ENCODE measurements at regions not wholly inside any gene's neighbourhood (a gene's known extent, or its start where the extent isn't known, plus 50 kb on each side); places are given as distances from the start of the nearest gene placed in this dataset.
A peak's percentile ranks its signal among the peaks of the same experiment; 100 is the strongest.

GRCh38 chr14:89658977-89659670 is 242.1 kb upstream of the FOXN3 start:
- Histone ChIP-seq H3K79me2 (ENCODE audit: control insufficient read depth, insufficient read depth, low read length) (no peaks in the 10 kb centered on the region), H3K4me2 (ENCODE audit: control insufficient read depth, insufficient read depth) (no peak overlapping the region), H3K9me3 (replicated peaks; ENCODE audit: control insufficient read depth, insufficient read depth, low read length) (peaks cover 2% of the 10 kb centered on the region; the same call in 2 of the 3 replicates), H3K4me3 (no peak overlapping the region), H3K27me3 (replicated peaks in 1 of 2; ENCODE audit: control insufficient read depth in 2 of 2, insufficient read depth in 2 of 2, low read length in 1 of 2) (no peaks in the 10 kb centered on the region), H2AFZ (ENCODE audit: control insufficient read depth, low read depth, low read length) (peak overlapping the region; percentile 42), H3K4me1 (ENCODE audit: control insufficient read depth, insufficient read depth, low read length) (no peaks in the 10 kb centered on the region), H4K20me1 (ENCODE audit: control insufficient read depth, insufficient read depth) (no peaks in the 10 kb centered on the region), H3K27ac (ENCODE audit: control insufficient read depth, insufficient read depth) (no peak overlapping the region), H3K36me3 (ENCODE audit: control insufficient read depth in 2 of 2, insufficient read depth in 2 of 2, low read length in 1 of 2) (no peaks in the 10 kb centered on the region), H3K9ac (ENCODE audit: control insufficient read depth, insufficient read depth, low read length) (no peak overlapping the region)
- DNase-seq (ENCODE audit: low read depth, low spot score), result no peak
- RAD21 ChIA-PET (ENCODE audit: unreplicated experiment), result interaction anchor here (0.5 to 1.0 kb wide), 2 partner anchors 70 to 452 kb away, joined by 3 read pairs; no protein-coding TSS in a partner anchor
- intact Hi-C loops (cut with micrococcal nuclease; ENCODE audit: unreplicated experiment), result no loop called here
- BruUV-seq (replicated peaks), result no TSS peak
- POLR2A ChIA-PET, result no interaction called here
- peak; percentile 61 for FAIRE-seq
- SMC1A ChIA-PET (ENCODE audit: uncharacterized antibody, unreplicated experiment), result interaction anchor here (0.7 to 1.4 kb wide), 3 partner anchors 11 to 15 kb away, joined by 3 to 5 read pairs (median 3); no protein-coding TSS in a partner anchor
- in situ Hi-C loops (cut with MboI), result no loop called here
- peak; percentile 30; the same call in 1 of the 3 replicates for ATAC-seq
- CTCF ChIA-PET, result no interaction called here
- WGBS (ENCODE audit: insufficient coverage, insufficient replicate concordance, low lambda C conversion rate, missing lambda C conversion rate), result 36% methylated on average over 7 of the region's 7 CpGs
- no peak for TF ChIP-seq MTA3 (IDR thresholded peaks at IDR 0.05; ENCODE audit: borderline replicate concordance, low read length)
- no peak for TF ChIP-seq BHLHE40 (IDR thresholded peaks at IDR 0.05; ENCODE audit: borderline replicate concordance in 1 of 2, low read depth in 2 of 2, low read length in 1 of 2)
- TF ChIP-seq NFXL1 (IDR thresholded peaks at IDR 0.05; ENCODE audit: borderline replicate concordance), result no peak
- no peak for TF ChIP-seq SP1 (IDR thresholded peaks at IDR 0.05; ENCODE audit: low read depth, low read length)
- TF ChIP-seq, protein P1, sequence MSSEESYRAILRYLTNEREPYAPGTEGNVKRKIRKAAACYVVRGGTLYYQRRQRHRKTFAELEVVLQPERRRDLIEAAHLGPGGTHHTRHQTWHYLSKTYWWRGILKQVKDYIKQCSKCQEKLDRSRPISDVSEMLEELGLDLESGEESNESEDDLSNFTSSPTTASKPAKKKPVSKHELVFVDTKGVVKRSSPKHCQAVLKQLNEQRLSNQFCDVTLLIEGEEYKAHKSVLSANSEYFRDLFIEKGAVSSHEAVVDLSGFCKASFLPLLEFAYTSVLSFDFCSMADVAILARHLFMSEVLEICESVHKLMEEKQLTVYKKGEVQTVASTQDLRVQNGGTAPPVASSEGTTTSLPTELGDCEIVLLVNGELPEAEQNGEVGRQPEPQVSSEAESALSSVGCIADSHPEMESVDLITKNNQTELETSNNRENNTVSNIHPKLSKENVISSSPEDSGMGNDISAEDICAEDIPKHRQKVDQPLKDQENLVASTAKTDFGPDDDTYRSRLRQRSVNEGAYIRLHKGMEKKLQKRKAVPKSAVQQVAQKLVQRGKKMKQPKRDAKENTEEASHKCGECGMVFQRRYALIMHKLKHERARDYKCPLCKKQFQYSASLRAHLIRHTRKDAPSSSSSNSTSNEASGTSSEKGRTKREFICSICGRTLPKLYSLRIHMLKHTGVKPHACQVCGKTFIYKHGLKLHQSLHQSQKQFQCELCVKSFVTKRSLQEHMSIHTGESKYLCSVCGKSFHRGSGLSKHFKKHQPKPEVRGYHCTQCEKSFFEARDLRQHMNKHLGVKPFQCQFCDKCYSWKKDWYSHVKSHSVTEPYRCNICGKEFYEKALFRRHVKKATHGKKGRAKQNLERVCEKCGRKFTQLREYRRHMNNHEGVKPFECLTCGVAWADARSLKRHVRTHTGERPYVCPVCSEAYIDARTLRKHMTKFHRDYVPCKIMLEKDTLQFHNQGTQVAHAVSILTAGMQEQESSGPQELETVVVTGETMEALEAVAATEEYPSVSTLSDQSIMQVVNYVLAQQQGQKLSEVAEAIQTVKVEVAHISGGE (CRISPR knock-in tag; IDR thresholded peaks at IDR 0.05), result no peak
- TF ChIP-seq IRF4 (IDR thresholded peaks at IDR 0.05; ENCODE audit: low read depth, low read length), result no peak
- no peak for TF ChIP-seq TBL1XR1 (IDR thresholded peaks at IDR 0.05; ENCODE audit: low read depth, low read length)
- TF ChIP-seq CREM (IDR thresholded peaks at IDR 0.05; ENCODE audit: low read depth), result no peak
- no peak for TF ChIP-seq SPI1 (IDR thresholded peaks at IDR 0.05; ENCODE audit: borderline replicate concordance, insufficient read depth, low read depth, low read length)
- no peak for TF ChIP-seq JUNB (IDR thresholded peaks at IDR 0.05)
- TF ChIP-seq SMARCA5 (IDR thresholded peaks at IDR 0.05), result no peak
- TF ChIP-seq, protein P2, sequence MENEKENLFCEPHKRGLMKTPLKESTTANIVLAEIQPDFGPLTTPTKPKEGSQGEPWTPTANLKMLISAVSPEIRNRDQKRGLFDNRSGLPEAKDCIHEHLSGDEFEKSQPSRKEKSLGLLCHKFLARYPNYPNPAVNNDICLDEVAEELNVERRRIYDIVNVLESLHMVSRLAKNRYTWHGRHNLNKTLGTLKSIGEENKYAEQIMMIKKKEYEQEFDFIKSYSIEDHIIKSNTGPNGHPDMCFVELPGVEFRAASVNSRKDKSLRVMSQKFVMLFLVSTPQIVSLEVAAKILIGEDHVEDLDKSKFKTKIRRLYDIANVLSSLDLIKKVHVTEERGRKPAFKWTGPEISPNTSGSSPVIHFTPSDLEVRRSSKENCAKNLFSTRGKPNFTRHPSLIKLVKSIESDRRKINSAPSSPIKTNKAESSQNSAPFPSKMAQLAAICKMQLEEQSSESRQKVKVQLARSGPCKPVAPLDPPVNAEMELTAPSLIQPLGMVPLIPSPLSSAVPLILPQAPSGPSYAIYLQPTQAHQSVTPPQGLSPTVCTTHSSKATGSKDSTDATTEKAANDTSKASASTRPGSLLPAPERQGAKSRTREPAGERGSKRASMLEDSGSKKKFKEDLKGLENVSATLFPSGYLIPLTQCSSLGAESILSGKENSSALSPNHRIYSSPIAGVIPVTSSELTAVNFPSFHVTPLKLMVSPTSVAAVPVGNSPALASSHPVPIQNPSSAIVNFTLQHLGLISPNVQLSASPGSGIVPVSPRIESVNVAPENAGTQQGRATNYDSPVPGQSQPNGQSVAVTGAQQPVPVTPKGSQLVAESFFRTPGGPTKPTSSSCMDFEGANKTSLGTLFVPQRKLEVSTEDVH (IDR thresholded peaks at IDR 0.05; ENCODE audit: low read depth, partially characterized antibody), result no peak
- no peak for TF ChIP-seq ZZZ3 (IDR thresholded peaks at IDR 0.05; ENCODE audit: control insufficient read depth, insufficient read length, low read depth)
- TF ChIP-seq, protein P3, sequence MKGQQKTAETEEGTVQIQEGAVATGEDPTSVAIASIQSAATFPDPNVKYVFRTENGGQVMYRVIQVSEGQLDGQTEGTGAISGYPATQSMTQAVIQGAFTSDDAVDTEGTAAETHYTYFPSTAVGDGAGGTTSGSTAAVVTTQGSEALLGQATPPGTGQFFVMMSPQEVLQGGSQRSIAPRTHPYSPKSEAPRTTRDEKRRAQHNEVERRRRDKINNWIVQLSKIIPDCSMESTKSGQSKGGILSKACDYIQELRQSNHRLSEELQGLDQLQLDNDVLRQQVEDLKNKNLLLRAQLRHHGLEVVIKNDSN (IDR thresholded peaks at IDR 0.05; ENCODE audit: borderline replicate concordance, extremely low read length, insufficient read depth, low read depth, low read length), result no peak
- TF ChIP-seq IRF5 (IDR thresholded peaks at IDR 0.05; ENCODE audit: borderline replicate concordance), result no peak

All from GM12878 (cell line).